GM18498 (cell line): ENCODE measurements at regions not wholly inside any gene's neighbourhood (a gene's known extent, or its start where the extent isn't known, plus 50 kb on each side); places are given as distances from the start of the nearest gene placed in this dataset.

ENCODE experiments used
- ATAC-seq: cut with Tn5 transposase; IDR thresholded peaks from one replicate; pipeline ENCODE4 v1.9.1; 2021; ENCODE audit warnings: mild to moderate bottlenecking, moderate library complexity; ENCODE audit not compliant: unreplicated experiment

- ATAC-seq = no peak
Observed at GRCh38 chr5:175054243-175054642, 329.9 kb downstream of the MSX2 start.

- no peak for ATAC-seq
Observed at GRCh38 chr5:175052351-175052750, 328.0 kb downstream of the MSX2 start.

- ATAC-seq = no peak
Observed at GRCh38 chr5:175047048-175047447, 322.7 kb downstream of the MSX2 start.

- ATAC-seq = no peak
Observed at GRCh38 chr5:175045820-175046219, 321.4 kb downstream of the MSX2 start.

GRCh38 chr5:175037820-175038219 lies 313.4 kb downstream of the MSX2 start:
- ATAC-seq = no peak

- no peak for ATAC-seq
Observed at GRCh38 chr5:175035882-175036533, 311.6 kb downstream of the MSX2 start.

- ATAC-seq = no peak
Observed at GRCh38 chr5:175034924-175035323, 310.5 kb downstream of the MSX2 start.

GRCh38 chr5:175032741-175033151 lies 308.4 kb downstream of the MSX2 start:
- ATAC-seq = no peak

- ATAC-seq = no peak
Observed at GRCh38 chr5:175032013-175032412, 307.6 kb downstream of the MSX2 start.

- ATAC-seq = no peak
Observed at GRCh38 chr5:175027390-175027789, 303.0 kb downstream of the MSX2 start.

- ATAC-seq = no peak
Observed at GRCh38 chr5:175025077-175025476, 300.7 kb downstream of the MSX2 start.

GRCh38 chr5:175021841-175022625 lies 297.7 kb downstream of the MSX2 start:
- no peak for ATAC-seq

GRCh38 chr5:175021321-175021720 lies 296.9 kb downstream of the MSX2 start:
- ATAC-seq = no peak

GRCh38 chr5:175015028-175015685 lies 290.8 kb downstream of the MSX2 start:
- no peak for ATAC-seq

GRCh38 chr5:175013251-175013650 lies 288.9 kb downstream of the MSX2 start:
- ATAC-seq = no peak

GRCh38 chr5:175012267-175012666 lies 287.9 kb downstream of the MSX2 start:
- no peak for ATAC-seq

- no peak for ATAC-seq
Observed at GRCh38 chr5:175003531-175003930, 279.1 kb downstream of the MSX2 start.

- no peak for ATAC-seq
Observed at GRCh38 chr5:175001876-175002645, 277.7 kb downstream of the MSX2 start.

GRCh38 chr5:175001311-175001710 lies 276.9 kb downstream of the MSX2 start:
- no peak for ATAC-seq

GRCh38 chr5:174999581-174999980 lies 275.2 kb downstream of the MSX2 start:
- ATAC-seq = no peak

- ATAC-seq = no peak
Observed at GRCh38 chr5:174998131-174998730, 273.8 kb downstream of the MSX2 start.
